HCT116 (cell line): ENCODE measurements at regions not wholly inside any gene's neighbourhood (a gene's known extent, or its start where the extent isn't known, plus 50 kb on each side); places are given as distances from the start of the nearest gene placed in this dataset.

ENCODE experiments used
- ATAC-seq: fragments of 200-7000 bp; cut with Tn5 transposase; 2 replicates; pipeline ENCODE4 v1.9.1; 2020; ENCODE audit warnings: mild to moderate bottlenecking, moderate library complexity
- BruUV-seq: library from RNA; stranded (reverse); fragments of 400-500 nt; replicated peaks from 2 replicates; lab custom pipeline; 2021; lab: Mats Ljungman, UMichigan
- CTCF ChIA-PET: fragments of 300-600 bp; sonication (Branson Sonifier 250); formaldehyde crosslinking; loops from one replicate; lab custom pipeline; 2021; ENCODE audit warnings: antibody characterized with exemption; lab: Charles Lee
- POLR2A ChIA-PET: fragments of 300-600, 350-600 bp; sonication (Branson Sonifier 250); formaldehyde crosslinking; loops from one replicate; lab custom pipeline; 2021; ENCODE audit warnings: antibody characterized with exemption; lab: Charles Lee
- RAD21 ChIA-PET, 2 experiments: fragments of 300-600 bp; sonication (Branson Sonifier 250); formaldehyde crosslinking; loops; one replicate each; lab custom pipeline; 2023; ENCODE audit warnings: low total read pairs in 2 of 2; ENCODE audit not compliant: uncharacterized antibody in 2 of 2, unreplicated experiment in 2 of 2, low non-redundant PET in 1 of 2; lab: Charles Lee
- DNase-seq: peaks from one replicate; pipeline ENCODE4 v3.0.0-alpha.2; 2010; ENCODE audit warnings: low read depth, low spot score
- H2AFZ ChIP-seq: fragments of 200-600 bp; shearing (Covaris generic), sonication (generic); 2 replicates; pipeline ENCODE4 v1.6.1; 2017; ENCODE audit warnings: low read depth, mixed run types, mixed read lengths, antibody characterized with exemption, low read length; ENCODE audit not compliant: poor library complexity, severe bottlenecking
- H3K27ac ChIP-seq: 2 replicates; pipeline ENCODE4 v1.5.1; 2012; ENCODE audit warnings: low read depth, low read length
- H3K27me3 ChIP-seq: fragments of 200-600 bp; sonication (generic); 2 replicates; pipeline ENCODE4 v1.6.1; 2016; ENCODE audit warnings: mixed run types, low read length, mixed read lengths; ENCODE audit not compliant: insufficient read depth
- H3K36me3 ChIP-seq, 2 experiments: fragments of 200-500 bp in 1 of 2; fragments of 200-600 bp in 1 of 2; sonication (Bioruptor generic) in 1 of 2; sonication (generic) in 1 of 2; 2 replicates each; pipeline versions ENCODE4 v1.5.1 to v1.6.1; 2014 to 2016; ENCODE audit warnings: low read length in 2 of 2, inconsistent platforms in 1 of 2, mixed read lengths in 1 of 2, mixed run types in 1 of 2; ENCODE audit not compliant: insufficient read depth in 2 of 2, control insufficient read depth in 1 of 2
- H3K4me1 ChIP-seq, 2 experiments: fragments of 200-600 bp in 1 of 2; sonication (generic) in 1 of 2; 2 replicates each; pipeline versions ENCODE4 v1.5.1 to v1.6.1; 2012 to 2017; ENCODE audit warnings: low read length in 2 of 2, inconsistent platforms in 1 of 2, mild to moderate bottlenecking in 1 of 2, mixed read lengths in 1 of 2, mixed run types in 1 of 2, moderate library complexity in 1 of 2; ENCODE audit not compliant: insufficient read depth in 2 of 2, control insufficient read depth in 1 of 2
- H3K4me2 ChIP-seq: fragments of 200-600 bp; sonication (generic); 2 replicates; pipeline ENCODE4 v1.6.1; 2017; ENCODE audit warnings: mixed run types, low read length, mixed read lengths
- H3K4me3 ChIP-seq, 2 experiments: fragments of 200-600 bp in 1 of 2; sonication (generic) in 1 of 2; replicated peaks in 1 of 2; 2 replicates each; pipeline ENCODE4 v1.5.1; 2011 to 2016; ENCODE audit warnings: low read length in 2 of 2, control low read depth in 1 of 2, low read depth in 1 of 2, mild to moderate bottlenecking in 1 of 2, mixed read lengths in 1 of 2, mixed run types in 1 of 2
- H3K79me2 ChIP-seq: fragments of 200-600 bp; sonication (generic); 2 replicates; pipeline ENCODE4 v1.6.1; 2017; ENCODE audit warnings: mild to moderate bottlenecking, mixed run types, low read length, moderate library complexity, mixed read lengths; ENCODE audit not compliant: insufficient read depth
- H3K9ac ChIP-seq: fragments of 200-600 bp; sonication (generic); 2 replicates; pipeline ENCODE4 v1.6.1; 2016; ENCODE audit warnings: low read length, mixed read lengths
- H3K9me2 ChIP-seq: fragments of 200-600 bp; sonication (generic), shearing (Covaris generic); 2 replicates; pipeline ENCODE4 v1.6.1; 2017; ENCODE audit warnings: mixed run types, mild to moderate bottlenecking, moderate library complexity; ENCODE audit not compliant: insufficient read depth
- H3K9me3 ChIP-seq, 2 experiments: fragments of 200-500 bp in 1 of 2; fragments of 200-600 bp in 1 of 2; sonication (Bioruptor generic) in 1 of 2; sonication (generic) in 1 of 2; 2 replicates each; pipeline ENCODE4 v1.6.1; 2014 to 2017; ENCODE audit warnings: low read length in 2 of 2, mixed read lengths in 2 of 2, inconsistent platforms in 1 of 2, low read depth in 1 of 2, mild to moderate bottlenecking in 1 of 2, mixed run types in 1 of 2, moderate library complexity in 1 of 2; ENCODE audit not compliant: control insufficient read depth in 1 of 2, insufficient read depth in 1 of 2
- H4K20me1 ChIP-seq: fragments of 200-600 bp; sonication (generic), shearing (Covaris generic); 2 replicates; pipeline ENCODE4 v1.6.1; 2017; ENCODE audit warnings: mixed run types, mild to moderate bottlenecking, moderate library complexity; ENCODE audit not compliant: insufficient read depth
- CBX3 ChIP-seq: IDR thresholded peaks from 2 replicates; pipeline ENCODE4 v1.6.1; 2012; ENCODE audit warnings: low read depth
- CEBPB ChIP-seq: IDR thresholded peaks from 2 replicates; pipeline ENCODE4 v1.6.1; 2012; ENCODE audit warnings: low read depth
- EGR1 ChIP-seq: IDR thresholded peaks from 2 replicates; pipeline ENCODE4 v1.6.1; 2012; ENCODE audit warnings: low read depth
- ELF1 ChIP-seq: IDR thresholded peaks from 2 replicates; pipeline ENCODE4 v1.6.1; 2012; ENCODE audit warnings: low read depth, borderline replicate concordance
- EZH2 ChIP-seq: fragments of 200-600 bp; sonication (generic); IDR thresholded peaks from 2 replicates; pipeline ENCODE4 v1.6.1; 2017; ENCODE audit warnings: antibody characterized with exemption, mixed run types
- EZH2phosphoT487 ChIP-seq: fragments of 200-600 bp; IDR thresholded peaks from 2 replicates; pipeline ENCODE4 v1.6.1; 2018; ENCODE audit warnings: antibody characterized with exemption, borderline replicate concordance
- FOSL1 ChIP-seq: IDR thresholded peaks from 2 replicates; pipeline ENCODE4 v1.6.1; 2012; ENCODE audit warnings: low read depth
- JUND ChIP-seq: IDR thresholded peaks from 2 replicates; pipeline ENCODE4 v1.6.1; 2012
- POLR2A ChIP-seq: IDR thresholded peaks from 2 replicates; pipeline ENCODE4 v1.7.0; 2011; ENCODE audit warnings: borderline replicate concordance; ENCODE audit not compliant: insufficient read depth, insufficient read length; ENCODE audit errors: extremely low read depth
- POLR2AphosphoS5 ChIP-seq: IDR thresholded peaks from 2 replicates; pipeline ENCODE4 v1.6.1; 2011; ENCODE audit warnings: mild to moderate bottlenecking, low read depth, low read length, moderate library complexity
- SIN3A ChIP-seq: IDR thresholded peaks from 2 replicates; pipeline ENCODE4 v1.6.1; 2012; ENCODE audit warnings: low read depth
- SRF ChIP-seq: IDR thresholded peaks from 2 replicates; pipeline ENCODE4 v1.6.1; 2012; ENCODE audit warnings: low read depth
- TCF7L2 ChIP-seq: IDR thresholded peaks from 2 replicates; pipeline ENCODE4 v1.7.0; 2011; ENCODE audit warnings: borderline replicate concordance, inconsistent platforms; ENCODE audit not compliant: insufficient read depth, insufficient read length; ENCODE audit errors: extremely low read depth
- YY1 ChIP-seq: IDR thresholded peaks from 2 replicates; pipeline ENCODE4 v1.6.1; 2011; ENCODE audit warnings: low read length, low read depth, moderate library complexity, mild to moderate bottlenecking; ENCODE audit not compliant: insufficient replicate concordance; ENCODE audit errors: extremely low read depth
- ZNF274 ChIP-seq: fragments of 200-500 bp; sonication (Bioruptor generic); IDR thresholded peaks from 2 replicates; pipeline ENCODE4 v1.6.1; 2014; ENCODE audit warnings: mild to moderate bottlenecking, low read depth, low read length, inconsistent platforms
- intact Hi-C: fragments of 100-400 bp; cut with micrococcal nuclease; formaldehyde crosslinking; loops from 2 replicates; pipeline ENCODE4 v1.10.0; 2022
- TF ChIP-seq, protein P1 (sequence below): IDR thresholded peaks from 2 replicates; pipeline ENCODE4 v1.6.1; 2012
- TF ChIP-seq, protein P2 (sequence below): IDR thresholded peaks from 2 replicates; pipeline ENCODE4 v1.6.1; 2012
- TF ChIP-seq, protein P3 (sequence below): IDR thresholded peaks from 2 replicates; pipeline ENCODE4 v1.6.1; 2011; ENCODE audit warnings: mild to moderate bottlenecking, low read length, moderate library complexity; ENCODE audit not compliant: insufficient replicate concordance; ENCODE audit errors: extremely low read depth
- TF ChIP-seq, protein P4 (sequence below), 3 experiments: fragments of 200-600 bp in 1 of 3; sonication (generic) in 1 of 3; IDR thresholded peaks in 2 of 3; conservative IDR thresholded peaks in 1 of 3; 2 replicates each; pipeline ENCODE4 v1.5.1; 2012 to 2017; ENCODE audit warnings: low read depth in 2 of 3, low read length in 2 of 3, antibody characterized with exemption in 1 of 3, borderline replicate concordance in 1 of 3, control low read depth in 1 of 3, mild to moderate bottlenecking in 1 of 3, mixed read lengths in 1 of 3, mixed run types in 1 of 3, moderate library complexity in 1 of 3; ENCODE audit not compliant: insufficient read depth in 1 of 3

DNA sequence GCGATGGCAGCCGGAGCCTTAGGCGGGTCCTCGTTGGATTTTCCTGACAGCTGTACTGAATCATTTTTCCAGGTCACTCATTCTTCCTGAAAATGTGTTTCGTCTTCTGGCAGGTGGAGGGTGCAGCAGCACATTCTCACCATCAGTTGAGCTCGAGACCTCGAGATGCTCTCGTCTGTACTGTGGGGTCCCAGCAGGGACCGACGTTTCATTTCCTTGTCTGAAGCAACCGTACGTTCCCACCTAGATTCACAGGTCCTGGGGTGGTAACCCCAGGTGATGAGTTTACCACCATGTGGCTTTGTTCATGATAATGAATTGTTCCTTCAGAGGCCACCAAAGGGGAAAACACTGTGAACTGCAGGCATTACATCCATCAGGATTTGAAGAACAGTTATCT lies 298.5 kb upstream of the FOXK1 start:
- CTCF ChIA-PET = no interaction called here
- H3K9me2 ChIP-seq = no peaks in the 10 kb centered on the region
- TF ChIP-seq POLR2AphosphoS5 (no peak), ELF1 (no peak), SIN3A (no peak), EZH2phosphoT487 (no peak), CBX3 (no peak), EZH2 (no peak), FOSL1 (no peak), EGR1 (no peak), JUND (no peak), CEBPB (no peak), SRF (no peak), YY1 (no peak), POLR2A (no peak), TCF7L2 (no peak), ZNF274 (no peak)
- TF ChIP-seq, protein P1, sequence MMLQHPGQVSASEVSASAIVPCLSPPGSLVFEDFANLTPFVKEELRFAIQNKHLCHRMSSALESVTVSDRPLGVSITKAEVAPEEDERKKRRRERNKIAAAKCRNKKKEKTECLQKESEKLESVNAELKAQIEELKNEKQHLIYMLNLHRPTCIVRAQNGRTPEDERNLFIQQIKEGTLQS = no peak
- TF ChIP-seq, protein P2, sequence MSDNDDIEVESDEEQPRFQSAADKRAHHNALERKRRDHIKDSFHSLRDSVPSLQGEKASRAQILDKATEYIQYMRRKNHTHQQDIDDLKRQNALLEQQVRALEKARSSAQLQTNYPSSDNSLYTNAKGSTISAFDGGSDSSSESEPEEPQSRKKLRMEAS = no peak
- TF ChIP-seq, protein P3, sequence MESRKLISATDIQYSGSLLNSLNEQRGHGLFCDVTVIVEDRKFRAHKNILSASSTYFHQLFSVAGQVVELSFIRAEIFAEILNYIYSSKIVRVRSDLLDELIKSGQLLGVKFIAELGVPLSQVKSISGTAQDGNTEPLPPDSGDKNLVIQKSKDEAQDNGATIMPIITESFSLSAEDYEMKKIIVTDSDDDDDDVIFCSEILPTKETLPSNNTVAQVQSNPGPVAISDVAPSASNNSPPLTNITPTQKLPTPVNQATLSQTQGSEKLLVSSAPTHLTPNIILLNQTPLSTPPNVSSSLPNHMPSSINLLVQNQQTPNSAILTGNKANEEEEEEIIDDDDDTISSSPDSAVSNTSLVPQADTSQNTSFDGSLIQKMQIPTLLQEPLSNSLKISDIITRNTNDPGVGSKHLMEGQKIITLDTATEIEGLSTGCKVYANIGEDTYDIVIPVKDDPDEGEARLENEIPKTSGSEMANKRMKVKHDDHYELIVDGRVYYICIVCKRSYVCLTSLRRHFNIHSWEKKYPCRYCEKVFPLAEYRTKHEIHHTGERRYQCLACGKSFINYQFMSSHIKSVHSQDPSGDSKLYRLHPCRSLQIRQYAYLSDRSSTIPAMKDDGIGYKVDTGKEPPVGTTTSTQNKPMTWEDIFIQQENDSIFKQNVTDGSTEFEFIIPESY = no peak
- TF ChIP-seq, protein P4, sequence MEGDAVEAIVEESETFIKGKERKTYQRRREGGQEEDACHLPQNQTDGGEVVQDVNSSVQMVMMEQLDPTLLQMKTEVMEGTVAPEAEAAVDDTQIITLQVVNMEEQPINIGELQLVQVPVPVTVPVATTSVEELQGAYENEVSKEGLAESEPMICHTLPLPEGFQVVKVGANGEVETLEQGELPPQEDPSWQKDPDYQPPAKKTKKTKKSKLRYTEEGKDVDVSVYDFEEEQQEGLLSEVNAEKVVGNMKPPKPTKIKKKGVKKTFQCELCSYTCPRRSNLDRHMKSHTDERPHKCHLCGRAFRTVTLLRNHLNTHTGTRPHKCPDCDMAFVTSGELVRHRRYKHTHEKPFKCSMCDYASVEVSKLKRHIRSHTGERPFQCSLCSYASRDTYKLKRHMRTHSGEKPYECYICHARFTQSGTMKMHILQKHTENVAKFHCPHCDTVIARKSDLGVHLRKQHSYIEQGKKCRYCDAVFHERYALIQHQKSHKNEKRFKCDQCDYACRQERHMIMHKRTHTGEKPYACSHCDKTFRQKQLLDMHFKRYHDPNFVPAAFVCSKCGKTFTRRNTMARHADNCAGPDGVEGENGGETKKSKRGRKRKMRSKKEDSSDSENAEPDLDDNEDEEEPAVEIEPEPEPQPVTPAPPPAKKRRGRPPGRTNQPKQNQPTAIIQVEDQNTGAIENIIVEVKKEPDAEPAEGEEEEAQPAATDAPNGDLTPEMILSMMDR (IDR thresholded peaks at IDR 0.05 in 2 of 3, conservative IDR thresholded peaks at IDR 0.05 in 1 of 3; ENCODE audit: borderline replicate concordance in 1 of 3, insufficient read depth in 1 of 3, low read depth in 2 of 3, low read length in 2 of 3) = no peak
- DNase-seq (no peak), ATAC-seq (no peak)
- BruUV-seq = no TSS peak
- no peaks in the 10 kb centered on the region; a peak in 1 of 4 replicates for H3K9me3 ChIP-seq
- RAD21 ChIA-PET = no interaction called here
- H3K27me3 ChIP-seq = no peaks in the 10 kb centered on the region
- H3K9ac ChIP-seq = no peak overlapping the region
- POLR2A ChIA-PET = no interaction called here
- no peaks in the 10 kb centered on the region for H4K20me1 ChIP-seq
- no peak overlapping the region for H3K27ac ChIP-seq
- H3K4me2 ChIP-seq = no peak overlapping the region
- H3K79me2 ChIP-seq = no peaks in the 10 kb centered on the region
- H2AFZ ChIP-seq = no peak overlapping the region
- no peaks in the 10 kb centered on the region for H3K36me3 ChIP-seq
- H3K4me3 ChIP-seq = no peak overlapping the region
- no peaks in the 10 kb centered on the region for H3K4me1 ChIP-seq
- intact Hi-C loops = no loop called here
